K562 (cell line): ENCODE measurements at regions not wholly inside any gene's neighbourhood (a gene's known extent, or its start where the extent isn't known, plus 50 kb on each side); places are given as distances from the start of the nearest gene placed in this dataset.
A peak's percentile ranks its signal among the peaks of the same experiment; 100 is the strongest.

Source experiments
- CBX8 ChIP-seq: fragments of 200-600 bp; sonication (generic); IDR thresholded peaks from 2 replicates; pipeline ENCODE4 v1.6.1; 2012; ENCODE audit warnings: borderline replicate concordance, mixed run types, low read depth, mild to moderate bottlenecking, moderate library complexity, mixed read lengths, low read length, control low read depth, inconsistent platforms; ENCODE audit not compliant: poor library complexity, severe bottlenecking; ENCODE audit errors: extremely low read depth
- CHD4 ChIP-seq: fragments of 200-600 bp; sonication (generic); IDR thresholded peaks from 3 replicates; pipeline ENCODE4 v1.6.1; 2012; ENCODE audit warnings: low read depth, mild to moderate bottlenecking, mixed read lengths, low read length, inconsistent platforms; ENCODE audit not compliant: insufficient read depth, insufficient replicate concordance, poor library complexity, severe bottlenecking
- CTBP1 ChIP-seq: fragments of 450-650 bp; IDR thresholded peaks from 2 replicates; pipeline ENCODE4 v1.6.1; 2016; ENCODE audit warnings: borderline replicate concordance
- DPF2 ChIP-seq: fragments of 450-650 bp; IDR thresholded peaks from 2 replicates; pipeline ENCODE4 v1.6.1; 2016
- FOXK2 ChIP-seq, 2 experiments: fragments of 450-650 bp; IDR thresholded peaks in 1 of 2; conservative IDR thresholded peaks in 1 of 2; 2 replicates each; pipeline ENCODE4 v1.6.1; 2016; ENCODE audit warnings: low read depth in 2 of 2, mild to moderate bottlenecking in 1 of 2
- SIRT6 ChIP-seq: IDR thresholded peaks from one replicate; pipeline ENCODE4 v1.6.1; 2012; ENCODE audit warnings: low read depth, mild to moderate bottlenecking, control low read depth, inconsistent platforms, low read length, moderate library complexity
- ZNF143 ChIP-seq: sonication (generic); formaldehyde crosslinking; IDR thresholded peaks from 2 replicates; pipeline ENCODE4 v1.9.0; 2022; ENCODE audit warnings: mild to moderate bottlenecking, missing genetic modification reagents
- ZNF274 ChIP-seq: IDR thresholded peaks from 2 replicates; pipeline ENCODE4 v1.6.1; 2011; ENCODE audit warnings: low read depth, mild to moderate bottlenecking, low read length, moderate library complexity, borderline replicate concordance
- ZNF311 ChIP-seq: fragments of 250-450 bp; sonication (Bioruptor Pico); IDR thresholded peaks from 2 replicates; pipeline ENCODE4 v1.4.0; 2020; ENCODE audit warnings: mild to moderate bottlenecking, moderate library complexity
- ZNF584 ChIP-seq: fragments of 200-800 bp; sonication (Bioruptor generic); IDR thresholded peaks from 2 replicates; pipeline ENCODE4 v1.6.1; 2016; ENCODE audit warnings: low read depth, mild to moderate bottlenecking, missing genetic modification characterization, missing compliant biosample characterization
- TF ChIP-seq, protein P1 (sequence below), 2 experiments: fragments of 450-650 bp; formaldehyde crosslinking in 1 of 2; IDR thresholded peaks; 2 replicates each; pipeline versions ENCODE4 v1.4.0 to v1.6.1; 2014 to 2020; ENCODE audit warnings: mild to moderate bottlenecking in 2 of 2, borderline replicate concordance in 1 of 2, low read depth in 1 of 2
- TF ChIP-seq, protein P2 (sequence below): fragments of 450-650 bp; IDR thresholded peaks from 2 replicates; pipeline ENCODE4 v1.6.1; 2016; ENCODE audit warnings: missing biosample characterization, missing genetic modification characterization
- TF ChIP-seq, protein P3 (sequence below): fragments of 450-650 bp; IDR thresholded peaks from 2 replicates; pipeline ENCODE4 v1.6.1; 2017; ENCODE audit warnings: antibody characterized with exemption, mild to moderate bottlenecking

GRCh38 chr1:168466092-168466713 is 77.6 kb downstream of the XCL2 start (continued):
- TF ChIP-seq, protein P1, sequence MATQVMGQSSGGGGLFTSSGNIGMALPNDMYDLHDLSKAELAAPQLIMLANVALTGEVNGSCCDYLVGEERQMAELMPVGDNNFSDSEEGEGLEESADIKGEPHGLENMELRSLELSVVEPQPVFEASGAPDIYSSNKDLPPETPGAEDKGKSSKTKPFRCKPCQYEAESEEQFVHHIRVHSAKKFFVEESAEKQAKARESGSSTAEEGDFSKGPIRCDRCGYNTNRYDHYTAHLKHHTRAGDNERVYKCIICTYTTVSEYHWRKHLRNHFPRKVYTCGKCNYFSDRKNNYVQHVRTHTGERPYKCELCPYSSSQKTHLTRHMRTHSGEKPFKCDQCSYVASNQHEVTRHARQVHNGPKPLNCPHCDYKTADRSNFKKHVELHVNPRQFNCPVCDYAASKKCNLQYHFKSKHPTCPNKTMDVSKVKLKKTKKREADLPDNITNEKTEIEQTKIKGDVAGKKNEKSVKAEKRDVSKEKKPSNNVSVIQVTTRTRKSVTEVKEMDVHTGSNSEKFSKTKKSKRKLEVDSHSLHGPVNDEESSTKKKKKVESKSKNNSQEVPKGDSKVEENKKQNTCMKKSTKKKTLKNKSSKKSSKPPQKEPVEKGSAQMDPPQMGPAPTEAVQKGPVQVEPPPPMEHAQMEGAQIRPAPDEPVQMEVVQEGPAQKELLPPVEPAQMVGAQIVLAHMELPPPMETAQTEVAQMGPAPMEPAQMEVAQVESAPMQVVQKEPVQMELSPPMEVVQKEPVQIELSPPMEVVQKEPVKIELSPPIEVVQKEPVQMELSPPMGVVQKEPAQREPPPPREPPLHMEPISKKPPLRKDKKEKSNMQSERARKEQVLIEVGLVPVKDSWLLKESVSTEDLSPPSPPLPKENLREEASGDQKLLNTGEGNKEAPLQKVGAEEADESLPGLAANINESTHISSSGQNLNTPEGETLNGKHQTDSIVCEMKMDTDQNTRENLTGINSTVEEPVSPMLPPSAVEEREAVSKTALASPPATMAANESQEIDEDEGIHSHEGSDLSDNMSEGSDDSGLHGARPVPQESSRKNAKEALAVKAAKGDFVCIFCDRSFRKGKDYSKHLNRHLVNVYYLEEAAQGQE (IDR thresholded peaks at IDR 0.05; ENCODE audit: borderline replicate concordance), result no peak
- TF ChIP-seq, protein P1 (CRISPR knock-in tag; IDR thresholded peaks at IDR 0.05; ENCODE audit: low read depth), result no peak
- TF ChIP-seq FOXK2 (conservative IDR thresholded peaks at IDR 0.05 in 1 of 2, IDR thresholded peaks at IDR 0.05 in 1 of 2; ENCODE audit: low read depth in 2 of 2) (peak; percentile 81 to 84), CTBP1 (peak; percentile 80), SIRT6 (no peak), CBX8 (no peak), DPF2 (peak; percentile 88), ZNF584 (CRISPR knock-in tag) (no peak), ZNF143 (CRISPR knock-in tag) (no peak), ZNF274 (no peak), CHD4 (no peak), ZNF311 (no peak)
- TF ChIP-seq, protein P2, sequence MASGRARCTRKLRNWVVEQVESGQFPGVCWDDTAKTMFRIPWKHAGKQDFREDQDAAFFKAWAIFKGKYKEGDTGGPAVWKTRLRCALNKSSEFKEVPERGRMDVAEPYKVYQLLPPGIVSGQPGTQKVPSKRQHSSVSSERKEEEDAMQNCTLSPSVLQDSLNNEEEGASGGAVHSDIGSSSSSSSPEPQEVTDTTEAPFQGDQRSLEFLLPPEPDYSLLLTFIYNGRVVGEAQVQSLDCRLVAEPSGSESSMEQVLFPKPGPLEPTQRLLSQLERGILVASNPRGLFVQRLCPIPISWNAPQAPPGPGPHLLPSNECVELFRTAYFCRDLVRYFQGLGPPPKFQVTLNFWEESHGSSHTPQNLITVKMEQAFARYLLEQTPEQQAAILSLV (tag), result no peak
- TF ChIP-seq, protein P3, sequence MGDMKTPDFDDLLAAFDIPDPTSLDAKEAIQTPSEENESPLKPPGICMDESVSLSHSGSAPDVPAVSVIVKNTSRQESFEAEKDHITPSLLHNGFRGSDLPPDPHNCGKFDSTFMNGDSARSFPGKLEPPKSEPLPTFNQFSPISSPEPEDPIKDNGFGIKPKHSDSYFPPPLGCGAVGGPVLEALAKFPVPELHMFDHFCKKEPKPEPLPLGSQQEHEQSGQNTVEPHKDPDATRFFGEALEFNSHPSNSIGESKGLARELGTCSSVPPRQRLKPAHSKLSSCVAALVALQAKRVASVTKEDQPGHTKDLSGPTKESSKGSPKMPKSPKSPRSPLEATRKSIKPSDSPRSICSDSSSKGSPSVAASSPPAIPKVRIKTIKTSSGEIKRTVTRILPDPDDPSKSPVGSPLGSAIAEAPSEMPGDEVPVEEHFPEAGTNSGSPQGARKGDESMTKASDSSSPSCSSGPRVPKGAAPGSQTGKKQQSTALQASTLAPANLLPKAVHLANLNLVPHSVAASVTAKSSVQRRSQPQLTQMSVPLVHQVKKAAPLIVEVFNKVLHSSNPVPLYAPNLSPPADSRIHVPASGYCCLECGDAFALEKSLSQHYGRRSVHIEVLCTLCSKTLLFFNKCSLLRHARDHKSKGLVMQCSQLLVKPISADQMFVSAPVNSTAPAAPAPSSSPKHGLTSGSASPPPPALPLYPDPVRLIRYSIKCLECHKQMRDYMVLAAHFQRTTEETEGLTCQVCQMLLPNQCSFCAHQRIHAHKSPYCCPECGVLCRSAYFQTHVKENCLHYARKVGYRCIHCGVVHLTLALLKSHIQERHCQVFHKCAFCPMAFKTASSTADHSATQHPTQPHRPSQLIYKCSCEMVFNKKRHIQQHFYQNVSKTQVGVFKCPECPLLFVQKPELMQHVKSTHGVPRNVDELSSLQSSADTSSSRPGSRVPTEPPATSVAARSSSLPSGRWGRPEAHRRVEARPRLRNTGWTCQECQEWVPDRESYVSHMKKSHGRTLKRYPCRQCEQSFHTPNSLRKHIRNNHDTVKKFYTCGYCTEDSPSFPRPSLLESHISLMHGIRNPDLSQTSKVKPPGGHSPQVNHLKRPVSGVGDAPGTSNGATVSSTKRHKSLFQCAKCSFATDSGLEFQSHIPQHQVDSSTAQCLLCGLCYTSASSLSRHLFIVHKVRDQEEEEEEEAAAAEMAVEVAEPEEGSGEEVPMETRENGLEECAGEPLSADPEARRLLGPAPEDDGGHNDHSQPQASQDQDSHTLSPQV, result no peak
